ENCODE measurements at regions not wholly inside any gene's neighbourhood (a gene's known extent, or its start where the extent isn't known, plus 50 kb on each side); places are given as distances from the start of the nearest gene placed in this dataset.

DNA sequence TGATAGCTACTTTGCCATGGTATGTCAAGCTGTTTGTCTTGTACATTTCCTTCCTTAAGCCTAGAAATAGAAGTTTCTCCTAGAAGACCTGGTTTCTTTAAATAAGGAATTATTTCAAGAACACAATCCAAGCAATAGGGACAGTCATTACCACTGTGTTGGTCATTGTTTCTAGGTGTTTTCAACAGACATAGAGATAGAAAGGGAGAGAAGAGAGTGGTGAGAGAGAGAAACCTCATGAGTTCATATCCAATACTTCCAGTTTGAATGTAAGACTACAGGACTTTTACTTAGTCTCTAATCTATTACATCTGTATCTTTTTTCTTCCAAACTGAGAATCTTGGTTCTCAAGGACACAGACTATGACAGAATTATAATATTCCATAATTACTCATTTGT, 245.9 kb upstream of the STARD13 start:
- no peak for DNase-seq (ENCODE audit: extremely low read depth, low read depth)
- no peak overlapping the region for H3K4me3 ChIP-seq (replicated peaks; ENCODE audit: low read depth, low read length)
- TF ChIP-seq, protein P1, sequence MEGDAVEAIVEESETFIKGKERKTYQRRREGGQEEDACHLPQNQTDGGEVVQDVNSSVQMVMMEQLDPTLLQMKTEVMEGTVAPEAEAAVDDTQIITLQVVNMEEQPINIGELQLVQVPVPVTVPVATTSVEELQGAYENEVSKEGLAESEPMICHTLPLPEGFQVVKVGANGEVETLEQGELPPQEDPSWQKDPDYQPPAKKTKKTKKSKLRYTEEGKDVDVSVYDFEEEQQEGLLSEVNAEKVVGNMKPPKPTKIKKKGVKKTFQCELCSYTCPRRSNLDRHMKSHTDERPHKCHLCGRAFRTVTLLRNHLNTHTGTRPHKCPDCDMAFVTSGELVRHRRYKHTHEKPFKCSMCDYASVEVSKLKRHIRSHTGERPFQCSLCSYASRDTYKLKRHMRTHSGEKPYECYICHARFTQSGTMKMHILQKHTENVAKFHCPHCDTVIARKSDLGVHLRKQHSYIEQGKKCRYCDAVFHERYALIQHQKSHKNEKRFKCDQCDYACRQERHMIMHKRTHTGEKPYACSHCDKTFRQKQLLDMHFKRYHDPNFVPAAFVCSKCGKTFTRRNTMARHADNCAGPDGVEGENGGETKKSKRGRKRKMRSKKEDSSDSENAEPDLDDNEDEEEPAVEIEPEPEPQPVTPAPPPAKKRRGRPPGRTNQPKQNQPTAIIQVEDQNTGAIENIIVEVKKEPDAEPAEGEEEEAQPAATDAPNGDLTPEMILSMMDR (IDR thresholded peaks at IDR 0.05; ENCODE audit: low read depth, low read length, missing control alignments) = no peak

GRCh38 chr13:33535061-33535460, 249.5 kb upstream of the STARD13 start:
- H3K4me3 ChIP-seq (replicated peaks; ENCODE audit: low read depth, low read length) = no peak overlapping the region
- TF ChIP-seq, protein P1 (IDR thresholded peaks at IDR 0.05; ENCODE audit: low read depth, low read length, missing control alignments) = no peak
- DNase-seq (ENCODE audit: extremely low read depth, low read depth) = no peak

GRCh38 chr13:33536601-33537000, 251.0 kb upstream of the STARD13 start:
- TF ChIP-seq, protein P1 (IDR thresholded peaks at IDR 0.05; ENCODE audit: low read depth, low read length, missing control alignments) = no peak
- DNase-seq (ENCODE audit: extremely low read depth, low read depth) = no peak
- H3K4me3 ChIP-seq (replicated peaks; ENCODE audit: low read depth, low read length) = no peak overlapping the region

DNA sequence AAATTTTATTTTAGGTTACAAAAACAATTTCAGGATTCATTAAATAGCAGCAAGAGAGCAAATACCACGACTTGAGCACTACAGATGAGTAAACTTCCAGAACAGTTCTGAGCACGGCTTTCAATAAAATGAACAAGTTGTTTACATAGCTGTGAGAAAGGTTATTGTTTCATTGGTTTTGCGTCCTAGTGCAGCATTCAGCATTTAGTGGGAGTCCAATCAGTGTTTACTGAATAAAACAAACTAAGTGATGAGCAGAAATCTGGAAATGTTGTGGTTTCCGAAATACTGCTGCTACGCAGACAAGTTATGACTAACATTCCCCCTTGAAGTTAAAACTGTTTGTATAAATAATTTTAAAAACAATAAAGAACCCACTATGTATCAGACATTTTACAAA, 251.5 kb upstream of the STARD13 start:
- no peak overlapping the region for H3K4me3 ChIP-seq (replicated peaks; ENCODE audit: low read depth, low read length)
- no peak for DNase-seq (ENCODE audit: extremely low read depth, low read depth)
- TF ChIP-seq, protein P1 (IDR thresholded peaks at IDR 0.05; ENCODE audit: low read depth, low read length, missing control alignments) = no peak

DNA sequence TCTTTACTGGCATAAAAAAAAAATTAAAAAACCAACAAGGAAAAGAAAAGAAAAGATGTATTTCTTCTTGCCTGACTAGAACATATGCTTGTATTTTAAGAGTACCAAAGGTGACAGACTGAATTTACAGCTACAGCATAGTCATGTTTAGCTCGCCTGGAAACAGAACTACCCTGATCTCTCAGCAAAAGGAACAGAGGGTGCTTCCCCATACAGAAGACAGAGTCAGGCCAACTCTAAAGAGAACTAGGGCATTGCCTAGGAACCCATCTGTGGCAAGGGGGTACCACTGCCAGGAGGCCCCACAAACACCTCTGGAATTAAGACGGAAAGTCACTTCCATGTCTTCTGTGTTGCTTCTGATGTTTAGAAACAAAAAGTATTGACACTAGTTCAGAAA, 252.1 kb upstream of the STARD13 start:
- DNase-seq (ENCODE audit: extremely low read depth, low read depth) = no peak
- TF ChIP-seq, protein P1 (IDR thresholded peaks at IDR 0.05; ENCODE audit: low read depth, low read length, missing control alignments) = no peak
- no peak overlapping the region for H3K4me3 ChIP-seq (replicated peaks; ENCODE audit: low read depth, low read length)

DNA sequence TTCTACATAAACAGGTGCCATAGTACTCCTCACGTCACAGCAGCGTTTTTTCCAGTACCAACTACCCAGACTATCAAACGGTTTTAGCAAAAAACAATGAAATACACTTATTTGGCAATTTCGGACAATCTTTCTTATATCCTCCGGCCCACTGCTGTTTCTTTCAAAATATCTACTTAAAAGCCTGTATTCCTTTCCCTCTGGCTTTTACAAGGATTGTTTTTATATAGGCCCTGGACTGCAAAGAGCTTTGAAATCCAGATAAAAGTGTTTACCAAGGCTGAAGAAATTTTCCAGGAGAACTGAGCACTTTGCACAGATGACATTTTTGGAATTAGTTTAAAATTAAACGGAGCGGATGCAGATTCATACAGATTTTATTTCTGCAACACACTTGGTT, 255.9 kb upstream of the STARD13 start:
- DNase-seq (ENCODE audit: extremely low read depth, low read depth) = no peak
- TF ChIP-seq, protein P1 (IDR thresholded peaks at IDR 0.05; ENCODE audit: low read depth, low read length, missing control alignments) = no peak
- H3K4me3 ChIP-seq (replicated peaks; ENCODE audit: low read depth, low read length) = no peak overlapping the region

- peak overlapping the region; percentile 35 for H3K4me3 ChIP-seq (replicated peaks; ENCODE audit: low read depth, low read length)
- no peak for DNase-seq (ENCODE audit: extremely low read depth, low read depth)
- TF ChIP-seq, protein P1 (IDR thresholded peaks at IDR 0.05; ENCODE audit: low read depth, low read length, missing control alignments) = no peak
Observed at GRCh38 chr13:33541962-33542308, 256.4 kb upstream of the STARD13 start.

All from HFF-Myc (cell line).